A673 (cell line): ENCODE measurements at regions not wholly inside any gene's neighbourhood (a gene's known extent, or its start where the extent isn't known, plus 50 kb on each side); places are given as distances from the start of the nearest gene placed in this dataset.
"Not testable (repeated sequence)": the region's sequence is repeated elsewhere in the genome, so short reads cannot be mapped to it uniquely, and the experiment has no call there.

ENCODE experiments used
- BruUV-seq: library from RNA; stranded (reverse); fragments of 400-500 nt; replicated peaks from 2 replicates; lab custom pipeline; 2021; lab: Mats Ljungman, UMichigan
- CTCF ChIA-PET: fragments of 300-600 bp; sonication (Branson Sonifier 250); formaldehyde crosslinking; loops from one replicate; lab custom pipeline; 2022; ENCODE audit warnings: antibody characterized with exemption; lab: Charles Lee
- POLR2A ChIA-PET: fragments of 300-600 bp; sonication (Branson Sonifier 250); formaldehyde crosslinking; loops from one replicate; lab custom pipeline; 2022; ENCODE audit warnings: antibody characterized with exemption; ENCODE audit not compliant: low non-redundant PET; lab: Charles Lee
- DNase-seq: peaks from one replicate; pipeline ENCODE4 v3.0.0-alpha.2; 2015; ENCODE audit warnings: low spot score
- H3K27ac ChIP-seq: fragments of 200-600 bp; sonication (generic); 2 replicates; pipeline ENCODE4 v1.5.1; 2016; ENCODE audit warnings: mixed run types, low read depth, mild to moderate bottlenecking, mixed read lengths, antibody characterized with exemption, low read length; ENCODE audit not compliant: poor library complexity, severe bottlenecking
- H3K27me3 ChIP-seq: fragments of 200-600 bp; sonication (generic); replicated peaks from 2 replicates; pipeline ENCODE4 v1.6.1; 2017; ENCODE audit warnings: mixed run types, low read depth, mild to moderate bottlenecking, mixed read lengths, antibody characterized with exemption, low read length; ENCODE audit not compliant: insufficient read depth, poor library complexity
- H3K36me3 ChIP-seq: fragments of 200-600 bp; sonication (generic); 2 replicates; pipeline ENCODE4 v1.6.1; 2016; ENCODE audit warnings: mixed run types, mild to moderate bottlenecking, mixed read lengths, antibody characterized with exemption, low read length; ENCODE audit not compliant: insufficient read depth, poor library complexity, severe bottlenecking
- H3K4me1 ChIP-seq: fragments of 200-600 bp; sonication (generic); 2 replicates; pipeline ENCODE4 v1.6.1; 2017; ENCODE audit warnings: mixed run types, mild to moderate bottlenecking, mixed read lengths, antibody characterized with exemption, low read length; ENCODE audit not compliant: insufficient read depth, poor library complexity, severe bottlenecking
- H3K4me3 ChIP-seq: fragments of 200-600 bp; sonication (generic); 2 replicates; pipeline ENCODE4 v1.5.1; 2016; ENCODE audit warnings: low read depth, mixed run types, mild to moderate bottlenecking, mixed read lengths, low read length; ENCODE audit not compliant: poor library complexity, severe bottlenecking
- H3K9me3 ChIP-seq: fragments of 200-600 bp; sonication (generic); 2 replicates; pipeline ENCODE4 v1.6.1; 2016; ENCODE audit warnings: mixed run types, low read depth, mild to moderate bottlenecking, mixed read lengths, antibody characterized with exemption, low read length; ENCODE audit not compliant: poor library complexity, severe bottlenecking
- CTCF ChIP-seq: fragments of 300-800, 200-600 bp; sonication (generic); conservative IDR thresholded peaks from 2 replicates; pipeline ENCODE4 v1.5.1; 2017; ENCODE audit warnings: low read depth, mild to moderate bottlenecking, antibody characterized with exemption, low read length, moderate library complexity, mixed read lengths
- EZH2 ChIP-seq: fragments of 200-600 bp; sonication (generic); IDR thresholded peaks from 2 replicates; pipeline ENCODE4 v1.6.1; 2017; ENCODE audit warnings: borderline replicate concordance, low read depth, mild to moderate bottlenecking, mixed read lengths, antibody characterized with exemption, low read length; ENCODE audit not compliant: poor library complexity, severe bottlenecking
- intact Hi-C: fragments of 100-400 bp; cut with micrococcal nuclease; formaldehyde crosslinking; loops from one replicate; pipeline ENCODE4 v1.10.0; 2022; ENCODE audit not compliant: unreplicated experiment

GRCh38 chr10:53357587-53357986 is 585.0 kb upstream of the MBL2 start:
- ChIA-PET POLR2A (no interaction called here), CTCF (no interaction called here)
- intact Hi-C loops = no loop called here
- DNase-seq = no peak
- H3K4me1 ChIP-seq = no peaks in the 10 kb centered on the region
- TF ChIP-seq CTCF = no peak
- TF ChIP-seq EZH2 = no peak
- BruUV-seq = no TSS peak
- H3K36me3 ChIP-seq = no peaks in the 10 kb centered on the region
- no peak overlapping the region for H3K4me3 ChIP-seq
- H3K27me3 ChIP-seq = no peaks in the 10 kb centered on the region
- no peak overlapping the region for H3K27ac ChIP-seq
- peaks cover 3% of the 10 kb centered on the region for H3K9me3 ChIP-seq

- intact Hi-C loops = no loop called here
- CTCF ChIA-PET = no interaction called here
- POLR2A ChIA-PET = no interaction called here
- no peaks in the 10 kb centered on the region for H3K36me3 ChIP-seq
- H3K4me3 ChIP-seq = no peak overlapping the region
- H3K27ac ChIP-seq = no peak overlapping the region
- no peaks in the 10 kb centered on the region for H3K4me1 ChIP-seq
- no TSS peak for BruUV-seq
- H3K27me3 ChIP-seq = no peaks in the 10 kb centered on the region
- TF ChIP-seq CTCF (no peak), EZH2 (no peak)
- no peak for DNase-seq
- H3K9me3 ChIP-seq = peaks cover 7% of the 10 kb centered on the region
Observed at GRCh38 chr10:53356616-53357349, 584.2 kb upstream of the MBL2 start.

GRCh38 chr10:53342531-53342930 is 569.9 kb upstream of the MBL2 start:
- BruUV-seq = not testable (repeated sequence)

GRCh38 chr10:53338199-53338598 is 565.6 kb upstream of the MBL2 start:
- CTCF ChIA-PET, H3K27ac ChIP-seq, DNase-seq, H3K4me3 ChIP-seq, H3K36me3 ChIP-seq, H3K9me3 ChIP-seq, BruUV-seq, H3K27me3 ChIP-seq, H3K4me1 ChIP-seq, intact Hi-C loops, POLR2A ChIA-PET: not testable (repeated sequence)

More at GRCh38 chr10:53342531-53342930, 569.9 kb upstream of the MBL2 start:
- H3K36me3 ChIP-seq, intact Hi-C loops, CTCF ChIA-PET, DNase-seq, POLR2A ChIA-PET, H3K4me1 ChIP-seq, H3K27ac ChIP-seq, H3K4me3 ChIP-seq, H3K27me3 ChIP-seq, H3K9me3 ChIP-seq: not testable (repeated sequence)

- H3K27ac ChIP-seq, DNase-seq, H3K27me3 ChIP-seq, intact Hi-C loops, H3K4me3 ChIP-seq, CTCF ChIA-PET, BruUV-seq, H3K36me3 ChIP-seq, H3K9me3 ChIP-seq, POLR2A ChIA-PET, H3K4me1 ChIP-seq: not testable (repeated sequence)
Observed at GRCh38 chr10:53335803-53336422, 563.3 kb upstream of the MBL2 start.
